ENCODE measurements at regions not wholly inside any gene's neighbourhood (a gene's known extent, or its start where the extent isn't known, plus 50 kb on each side); places are given as distances from the start of the nearest gene placed in this dataset.

DNA sequence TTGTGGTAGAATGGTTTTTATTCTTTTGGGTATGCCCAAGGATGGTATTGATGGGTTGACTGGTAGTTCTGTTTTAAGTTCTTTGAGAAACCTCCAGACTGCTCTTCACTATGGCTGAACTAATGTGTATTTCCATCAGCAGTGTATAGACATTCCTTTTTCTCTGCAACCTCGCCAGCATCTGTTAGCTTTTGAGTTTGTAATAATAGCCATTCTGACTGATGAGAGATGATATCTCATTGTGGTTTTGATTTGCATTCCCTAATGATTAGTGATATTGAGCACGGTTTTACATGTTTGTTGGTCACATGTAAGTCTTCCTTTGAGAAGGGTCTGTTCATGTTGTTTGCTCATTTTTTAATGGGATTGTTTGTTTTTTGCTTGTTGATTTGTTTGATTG is 1348.7 kb upstream of the NXPH2 start:
- CTCF ChIA-PET, result no interaction called here
- Histone ChIP-seq H3K4me3 (ENCODE audit: low read depth, low read length) (no peak overlapping the region), H3K4me1 (no peaks in the 10 kb centered on the region), H3K27me3 (replicated peaks; ENCODE audit: control insufficient read depth, insufficient read depth, low read length) (no peaks in the 10 kb centered on the region), H3K36me3 (ENCODE audit: control insufficient read depth, insufficient read depth, low read length) (no peaks in the 10 kb centered on the region), H3K9me3 (no peaks in the 10 kb centered on the region)
- POLR2A ChIA-PET, result no interaction called here
- peaks cover 3% of the 10 kb centered on the region for H3K27me3 Mint-ChIP-seq (ENCODE audit: insufficient read depth, unreplicated experiment)
- no peak overlapping the region for H3K27ac Mint-ChIP-seq (ENCODE audit: unreplicated experiment)
- intact Hi-C loops (cut with micrococcal nuclease; ENCODE audit: unreplicated experiment), result no loop called here
- no peak for DNase-seq
- H3K4me3 Mint-ChIP-seq (ENCODE audit: unreplicated experiment), result no peak overlapping the region
- BruUV-seq (replicated peaks), result no TSS peak
- H3K36me3 Mint-ChIP-seq (ENCODE audit: insufficient read depth, unreplicated experiment), result no peaks in the 10 kb centered on the region
- TF ChIP-seq, protein P1, sequence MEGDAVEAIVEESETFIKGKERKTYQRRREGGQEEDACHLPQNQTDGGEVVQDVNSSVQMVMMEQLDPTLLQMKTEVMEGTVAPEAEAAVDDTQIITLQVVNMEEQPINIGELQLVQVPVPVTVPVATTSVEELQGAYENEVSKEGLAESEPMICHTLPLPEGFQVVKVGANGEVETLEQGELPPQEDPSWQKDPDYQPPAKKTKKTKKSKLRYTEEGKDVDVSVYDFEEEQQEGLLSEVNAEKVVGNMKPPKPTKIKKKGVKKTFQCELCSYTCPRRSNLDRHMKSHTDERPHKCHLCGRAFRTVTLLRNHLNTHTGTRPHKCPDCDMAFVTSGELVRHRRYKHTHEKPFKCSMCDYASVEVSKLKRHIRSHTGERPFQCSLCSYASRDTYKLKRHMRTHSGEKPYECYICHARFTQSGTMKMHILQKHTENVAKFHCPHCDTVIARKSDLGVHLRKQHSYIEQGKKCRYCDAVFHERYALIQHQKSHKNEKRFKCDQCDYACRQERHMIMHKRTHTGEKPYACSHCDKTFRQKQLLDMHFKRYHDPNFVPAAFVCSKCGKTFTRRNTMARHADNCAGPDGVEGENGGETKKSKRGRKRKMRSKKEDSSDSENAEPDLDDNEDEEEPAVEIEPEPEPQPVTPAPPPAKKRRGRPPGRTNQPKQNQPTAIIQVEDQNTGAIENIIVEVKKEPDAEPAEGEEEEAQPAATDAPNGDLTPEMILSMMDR (IDR thresholded peaks at IDR 0.05; ENCODE audit: insufficient read depth in 1 of 2, low read depth in 1 of 2, low read length in 1 of 2, severe bottlenecking in 1 of 2, unreplicated experiment in 1 of 2), result no peak
- no peaks in the 10 kb centered on the region for H3K4me1 Mint-ChIP-seq (ENCODE audit: low read depth, unreplicated experiment)
- H3K9me3 Mint-ChIP-seq (ENCODE audit: unreplicated experiment), result no peaks in the 10 kb centered on the region

DNA sequence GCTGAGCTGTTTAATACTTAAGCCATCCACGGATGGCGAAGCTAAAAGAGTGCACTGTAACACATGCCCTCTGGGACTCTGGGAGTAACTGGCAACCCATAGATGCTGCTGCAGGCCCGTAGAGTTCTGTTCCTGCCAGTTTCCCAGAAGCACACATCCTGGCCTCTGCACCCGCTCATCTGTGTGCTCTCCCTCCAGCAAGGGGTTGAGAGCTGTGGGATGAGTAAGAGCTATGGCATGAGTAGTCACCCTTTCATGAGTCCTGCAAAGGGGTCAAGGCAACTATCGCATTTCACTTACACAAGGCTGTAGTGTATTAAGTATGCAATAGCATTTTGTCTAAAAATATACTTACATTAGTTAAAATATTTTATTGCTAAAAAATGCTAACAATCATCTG is 1341.8 kb upstream of the NXPH2 start:
- Histone ChIP-seq H3K4me3 (ENCODE audit: low read depth, low read length) (no peak overlapping the region), H3K4me1 (no peaks in the 10 kb centered on the region), H3K9me3 (no peaks in the 10 kb centered on the region), H3K27me3 (replicated peaks; ENCODE audit: control insufficient read depth, insufficient read depth, low read length) (no peaks in the 10 kb centered on the region), H3K36me3 (ENCODE audit: control insufficient read depth, insufficient read depth, low read length) (no peaks in the 10 kb centered on the region)
- intact Hi-C loops (cut with micrococcal nuclease; ENCODE audit: unreplicated experiment), result no loop called here
- TF ChIP-seq, protein P1 (IDR thresholded peaks at IDR 0.05; ENCODE audit: insufficient read depth in 1 of 2, low read depth in 1 of 2, low read length in 1 of 2, severe bottlenecking in 1 of 2, unreplicated experiment in 1 of 2), result no peak
- Mint-ChIP-seq H3K4me3 (ENCODE audit: unreplicated experiment) (no peak overlapping the region), H3K9me3 (ENCODE audit: unreplicated experiment) (no peaks in the 10 kb centered on the region), H3K27ac (ENCODE audit: unreplicated experiment) (no peak overlapping the region), H3K4me1 (ENCODE audit: low read depth, unreplicated experiment) (no peaks in the 10 kb centered on the region), H3K36me3 (ENCODE audit: insufficient read depth, unreplicated experiment) (no peaks in the 10 kb centered on the region), H3K27me3 (ENCODE audit: insufficient read depth, unreplicated experiment) (peaks cover 10% of the 10 kb centered on the region)
- ChIA-PET CTCF (no interaction called here), POLR2A (no interaction called here)
- DNase-seq, result no peak
- BruUV-seq (replicated peaks), result no TSS peak

DNA sequence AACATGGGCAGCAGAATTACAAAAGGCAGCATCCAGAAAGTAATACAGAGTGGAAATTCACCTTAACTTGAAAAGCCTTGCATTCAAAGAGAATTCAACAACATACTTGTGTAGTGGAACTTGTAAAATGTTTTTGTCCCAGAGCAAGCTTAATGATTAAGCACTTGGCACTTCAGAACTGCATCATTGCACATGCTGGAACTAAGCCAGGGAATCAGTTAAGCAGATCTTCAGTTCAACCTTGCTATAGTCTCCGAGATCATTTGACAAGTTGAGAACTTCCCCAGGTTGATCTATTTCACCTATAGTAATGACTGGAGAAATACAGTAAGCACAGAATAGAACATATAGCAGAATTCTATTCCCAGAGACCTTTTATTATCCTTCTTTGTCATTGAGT is 1337.2 kb upstream of the NXPH2 start:
- ChIA-PET CTCF (no interaction called here), POLR2A (no interaction called here)
- Mint-ChIP-seq H3K9me3 (ENCODE audit: unreplicated experiment) (no peaks in the 10 kb centered on the region), H3K36me3 (ENCODE audit: insufficient read depth, unreplicated experiment) (no peaks in the 10 kb centered on the region), H3K4me3 (ENCODE audit: unreplicated experiment) (no peak overlapping the region), H3K4me1 (ENCODE audit: low read depth, unreplicated experiment) (no peaks in the 10 kb centered on the region), H3K27me3 (ENCODE audit: insufficient read depth, unreplicated experiment) (peaks cover 8% of the 10 kb centered on the region), H3K27ac (ENCODE audit: unreplicated experiment) (no peak overlapping the region)
- DNase-seq, result no peak
- no TSS peak for BruUV-seq (replicated peaks)
- Histone ChIP-seq H3K9me3 (no peaks in the 10 kb centered on the region), H3K36me3 (ENCODE audit: control insufficient read depth, insufficient read depth, low read length) (no peaks in the 10 kb centered on the region), H3K4me1 (no peaks in the 10 kb centered on the region), H3K4me3 (ENCODE audit: low read depth, low read length) (no peak overlapping the region), H3K27me3 (replicated peaks; ENCODE audit: control insufficient read depth, insufficient read depth, low read length) (no peaks in the 10 kb centered on the region)
- intact Hi-C loops (cut with micrococcal nuclease; ENCODE audit: unreplicated experiment), result no loop called here
- TF ChIP-seq, protein P1 (IDR thresholded peaks at IDR 0.05; ENCODE audit: insufficient read depth in 1 of 2, low read depth in 1 of 2, low read length in 1 of 2, severe bottlenecking in 1 of 2, unreplicated experiment in 1 of 2), result no peak

All from Caco-2 (cell line).